Ovary (tissue), 7 donors: ENCODE measurements at regions not wholly inside any gene's neighbourhood (a gene's known extent, or its start where the extent isn't known, plus 50 kb on each side); places are given as distances from the start of the nearest gene placed in this dataset.

Experiments
- DNase-seq, 5 donors: peaks; one replicate each; pipeline ENCODE4 v3.0.0-alpha.2; 2019 to 2020
- H3K27ac ChIP-seq, 2 donors: fragments of 200-600 bp; one replicate each; pipeline versions ENCODE4 v1.5.1 to v1.8.0; 2019 to 2022
- H3K27me3 ChIP-seq: fragments of 200-600 bp; one replicate; pipeline ENCODE4 v1.8.0; 2022
- H3K36me3 ChIP-seq: fragments of 200-600 bp; sonication (generic); one replicate; pipeline ENCODE4 v1.5.1; 2019
- H3K4me1 ChIP-seq: one replicate; pipeline ENCODE4 v1.8.1; 2013; ENCODE audit warnings: mild to moderate bottlenecking, moderate library complexity; ENCODE audit not compliant: insufficient read depth
- H3K4me3 ChIP-seq: fragments of 200-600 bp; sonication (generic); one replicate; pipeline ENCODE4 v1.5.1; 2017
- H3K9me3 ChIP-seq, 2 donors: fragments of 200-600 bp in 1 of 2; sonication (generic) in 1 of 2; one replicate each; pipeline versions ENCODE4 v1.5.1 to v1.8.1; 2013 to 2019; ENCODE audit warnings: mild to moderate bottlenecking in 1 of 2, moderate library complexity in 1 of 2
- EP300 ChIP-seq: sonication (generic); formaldehyde crosslinking; IDR thresholded peaks from one replicate; pipeline ENCODE4 v1.6.1; 2017; ENCODE audit warnings: antibody characterized with exemption
- POLR2A ChIP-seq: fragments of 450-650 bp; IDR thresholded peaks from one replicate; pipeline ENCODE4 v1.6.1; 2017; ENCODE audit warnings: antibody characterized with exemption, mild to moderate bottlenecking, moderate library complexity
- WGBS, 3 donors: extraction: QIAGEN DNeasy Blood & Tissue Kit in 1 of 3; methylation state at CpG; one replicate each; pipeline versions ENCODE4 v1.1.5 to v1.1.7; 2013 to 2017; 5-methylcytosine and 5-hydroxymethylcytosine counted together
- intact Hi-C, 4 donors: fragments of 100-400 bp; cut with DNase I; formaldehyde crosslinking; loops; one replicate each; pipeline versions ENCODE4 v1.11.0 to v1.15.1; 2022 to 2023
- TF ChIP-seq, protein P1 (sequence below), 3 donors: fragments of 450-650 bp in 2 of 3; fragments of 200-600 bp in 1 of 3; IDR thresholded peaks; one replicate each; pipeline versions ENCODE4 v1.5.1 to v1.8.0; 2016 to 2022; ENCODE audit warnings: antibody characterized with exemption in 3 of 3, mild to moderate bottlenecking in 1 of 3
- donor health status: DM: no; HTN: no; CAD: no; lungs with moderate emphysema.
- donor health status: DM: no; HTN: no; CAD: no.
- donor health status: Bipolar disorder and iron deficiency.
- donor health status: DM: no; HTN: no; CAD: no.
- donor health status: DM: yes; HTN: yes; CAD: no.

DNA sequence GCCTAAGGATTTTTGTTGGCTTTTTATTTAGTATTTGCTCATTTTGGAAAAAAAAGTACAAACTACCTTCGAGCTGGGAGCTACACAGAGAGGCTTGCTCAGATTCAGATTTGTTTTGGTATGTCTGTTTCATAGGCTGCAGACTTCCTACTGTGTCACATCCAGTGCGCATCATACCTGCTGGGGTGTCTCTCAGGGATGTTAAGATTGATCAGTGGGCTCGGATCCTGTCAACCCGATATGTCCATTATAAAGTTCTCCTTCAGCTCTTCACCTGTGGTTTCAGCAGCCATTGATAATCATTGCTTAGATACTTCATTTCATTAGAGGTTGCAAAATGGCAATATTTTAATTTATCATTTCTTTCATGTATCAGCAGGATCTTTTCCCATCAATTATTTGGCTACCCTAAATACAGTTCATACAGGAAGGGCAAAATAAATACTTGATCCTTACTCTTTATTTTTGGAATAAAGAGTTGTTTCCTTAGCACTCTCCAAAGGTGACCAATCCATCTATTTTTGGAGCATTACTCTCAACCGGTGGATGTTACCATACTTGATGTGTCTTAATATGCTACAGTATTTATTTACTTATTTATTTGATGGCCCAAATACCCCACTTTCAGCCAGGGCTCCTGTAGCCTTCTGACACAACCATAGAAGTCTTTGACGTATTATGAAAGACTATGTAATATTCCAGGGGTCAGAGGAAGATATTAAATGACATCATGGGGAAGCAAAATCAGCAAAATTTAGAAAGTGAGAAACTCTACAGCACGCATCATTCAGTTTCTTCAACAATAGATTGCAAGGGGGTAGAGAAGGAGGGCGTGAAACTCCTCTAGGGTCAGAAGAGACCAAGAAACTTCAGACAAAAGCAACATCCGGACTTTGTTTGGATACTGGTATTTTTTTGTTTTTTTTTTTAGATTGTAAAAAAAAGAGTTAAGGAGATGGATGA, 55.3 kb upstream of the HNRNPU start:
- TF ChIP-seq POLR2A (no peak), EP300 (no peak)
- TF ChIP-seq, protein P1, sequence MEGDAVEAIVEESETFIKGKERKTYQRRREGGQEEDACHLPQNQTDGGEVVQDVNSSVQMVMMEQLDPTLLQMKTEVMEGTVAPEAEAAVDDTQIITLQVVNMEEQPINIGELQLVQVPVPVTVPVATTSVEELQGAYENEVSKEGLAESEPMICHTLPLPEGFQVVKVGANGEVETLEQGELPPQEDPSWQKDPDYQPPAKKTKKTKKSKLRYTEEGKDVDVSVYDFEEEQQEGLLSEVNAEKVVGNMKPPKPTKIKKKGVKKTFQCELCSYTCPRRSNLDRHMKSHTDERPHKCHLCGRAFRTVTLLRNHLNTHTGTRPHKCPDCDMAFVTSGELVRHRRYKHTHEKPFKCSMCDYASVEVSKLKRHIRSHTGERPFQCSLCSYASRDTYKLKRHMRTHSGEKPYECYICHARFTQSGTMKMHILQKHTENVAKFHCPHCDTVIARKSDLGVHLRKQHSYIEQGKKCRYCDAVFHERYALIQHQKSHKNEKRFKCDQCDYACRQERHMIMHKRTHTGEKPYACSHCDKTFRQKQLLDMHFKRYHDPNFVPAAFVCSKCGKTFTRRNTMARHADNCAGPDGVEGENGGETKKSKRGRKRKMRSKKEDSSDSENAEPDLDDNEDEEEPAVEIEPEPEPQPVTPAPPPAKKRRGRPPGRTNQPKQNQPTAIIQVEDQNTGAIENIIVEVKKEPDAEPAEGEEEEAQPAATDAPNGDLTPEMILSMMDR (IDR thresholded peaks at IDR 0.05), result no peak
- Histone ChIP-seq H3K27ac (no peak overlapping the region), H3K9me3 (no peaks in the 10 kb centered on the region), H3K27me3 (no peaks in the 10 kb centered on the region), H3K36me3 (no peaks in the 10 kb centered on the region), H3K4me1 (peaks cover 1% of the 10 kb centered on the region), H3K4me3 (peak overlapping the region; percentile 42)
- 60 to 64% (median 63%) methylated on average over 9 of the region's 9 CpGs for WGBS, 3 donors
- intact Hi-C loops, result no loop called here
- no peak for DNase-seq

DNA sequence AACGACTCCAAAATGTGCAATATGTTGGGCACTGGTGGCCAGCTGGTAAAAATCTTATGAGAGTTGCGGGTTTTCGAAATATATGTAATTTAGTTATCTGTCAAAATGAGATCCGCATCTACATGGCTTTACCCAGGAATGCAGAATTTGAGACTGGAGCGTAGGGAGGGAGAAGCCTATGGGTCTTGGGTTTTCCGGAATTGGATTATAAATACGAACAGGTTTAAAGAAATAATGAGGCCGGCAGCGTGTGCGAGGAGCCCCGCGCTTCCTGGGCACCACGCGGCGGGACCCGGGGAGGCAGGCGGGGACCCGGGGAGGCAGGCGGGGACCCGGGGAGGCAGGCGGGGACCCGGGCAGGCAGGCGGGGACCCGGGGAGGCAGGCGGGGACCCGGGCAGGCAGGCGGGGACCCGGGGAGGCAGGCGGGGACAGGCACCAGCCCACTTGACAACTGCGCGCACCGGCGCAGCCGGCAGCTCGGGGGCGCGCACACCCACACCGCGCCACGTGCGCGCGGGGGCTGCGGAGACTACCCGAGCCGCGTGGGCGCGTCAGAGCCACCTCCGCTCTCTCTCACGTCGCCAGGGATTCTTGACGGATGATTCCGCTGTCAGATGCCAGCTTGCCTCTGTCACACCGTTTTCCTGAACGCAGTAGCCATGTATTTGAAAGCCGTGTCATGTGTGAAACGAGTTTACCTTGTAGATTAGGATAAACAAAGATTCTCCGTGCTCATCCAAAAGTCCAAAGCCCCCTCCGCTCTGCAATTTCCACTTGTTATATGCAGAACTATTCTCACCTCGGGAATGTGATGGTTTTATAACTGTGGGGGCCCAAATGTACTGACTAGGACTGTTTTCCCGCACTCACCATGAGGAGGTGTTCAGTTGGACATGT, 54.3 kb upstream of the HNRNPU start:
- H3K4me3 ChIP-seq, result peak overlapping the region; percentile 42
- no peaks in the 10 kb centered on the region for H3K36me3 ChIP-seq
- DNase-seq, result peak; percentile 22 to 53 (median 31)
- TF ChIP-seq POLR2A (no peak), EP300 (no peak)
- TF ChIP-seq, protein P1 (IDR thresholded peaks at IDR 0.05), result no peak
- peak overlapping the region in 1 of 2 donors; percentile 40 for H3K27ac ChIP-seq
- intact Hi-C loops, result no loop called here
- WGBS, 3 donors, result 2 to 5% (median 3%) methylated on average over 40 to 62 of the region's 62 CpGs
- H3K27me3 ChIP-seq, result no peaks in the 10 kb centered on the region
- no peaks in the 10 kb centered on the region for H3K9me3 ChIP-seq
- peaks cover 1% of the 10 kb centered on the region for H3K4me1 ChIP-seq

DNA sequence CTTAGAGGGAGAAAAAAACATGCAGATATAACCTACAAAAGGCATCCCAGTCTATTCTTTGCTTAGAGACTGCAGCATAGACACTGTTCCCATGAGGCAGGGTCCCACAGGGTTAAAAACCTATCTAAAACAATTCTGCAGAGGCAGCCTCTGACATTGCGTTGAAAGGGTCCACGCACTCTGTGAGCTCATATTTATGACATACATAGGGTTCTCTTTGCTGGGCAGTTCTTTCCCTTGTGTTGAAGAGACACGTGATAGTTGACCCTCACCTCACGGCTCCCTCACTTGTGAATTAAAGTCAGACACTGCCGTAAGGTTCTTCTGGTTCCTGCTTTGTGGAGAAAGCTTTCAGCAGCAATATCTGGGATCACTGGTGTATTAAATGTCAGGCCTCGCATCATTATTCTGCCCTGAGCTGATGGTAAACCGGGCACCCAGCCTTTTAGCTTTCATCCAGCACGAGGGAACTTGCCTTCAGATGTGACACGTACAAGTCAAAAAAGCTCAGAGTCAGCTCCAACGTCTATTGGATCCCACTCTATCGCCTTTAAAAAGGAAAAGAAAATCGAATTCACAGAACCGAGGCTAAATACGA, 52.8 kb upstream of the HNRNPU start:
- no peak for TF ChIP-seq POLR2A
- TF ChIP-seq, protein P1 (IDR thresholded peaks at IDR 0.05), result no peak
- no peak for TF ChIP-seq EP300
- no peak for DNase-seq
- H3K36me3 ChIP-seq, result no peaks in the 10 kb centered on the region
- 87 to 88% (median 88%) methylated on average over 14 of the region's 14 CpGs for WGBS, 3 donors
- H3K27me3 ChIP-seq, result no peaks in the 10 kb centered on the region
- H3K9me3 ChIP-seq, result no peaks in the 10 kb centered on the region
- H3K27ac ChIP-seq, result no peak overlapping the region
- no peak overlapping the region for H3K4me3 ChIP-seq
- peaks cover 1% of the 10 kb centered on the region for H3K4me1 ChIP-seq
- intact Hi-C loops, result no loop called here

DNA sequence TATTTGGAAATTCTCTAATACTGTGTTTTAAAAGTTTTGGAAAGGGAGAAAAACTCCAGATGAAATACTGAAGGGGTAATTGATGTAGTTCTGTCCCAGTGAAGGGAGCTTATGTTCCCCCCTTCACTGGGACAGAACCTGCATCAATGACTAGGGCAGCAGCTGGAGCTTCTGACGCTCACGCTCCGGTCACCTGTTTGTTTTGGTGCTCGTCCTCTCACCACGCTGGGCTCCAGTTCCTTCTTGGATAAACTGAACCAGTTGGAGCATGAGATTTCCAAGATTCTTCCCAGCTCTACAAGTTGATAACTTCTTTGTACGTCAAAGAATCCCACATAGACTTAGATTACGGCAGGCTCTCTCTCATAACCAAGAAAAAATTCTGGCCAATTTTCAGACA, 51.4 kb upstream of the HNRNPU start:
- Histone ChIP-seq H3K36me3 (no peaks in the 10 kb centered on the region), H3K27me3 (no peaks in the 10 kb centered on the region), H3K9me3 (no peaks in the 10 kb centered on the region), H3K4me3 (no peak overlapping the region), H3K27ac (no peak overlapping the region), H3K4me1 (peaks cover 1% of the 10 kb centered on the region)
- 75 to 82% (median 78%) methylated on average over 7 of the region's 7 CpGs for WGBS, 3 donors
- intact Hi-C loops, result no loop called here
- DNase-seq, result no peak
- TF ChIP-seq, protein P1 (IDR thresholded peaks at IDR 0.05), result no peak
- no peak for TF ChIP-seq EP300
- TF ChIP-seq POLR2A, result no peak
